ENCODE measurements at regions not wholly inside any gene's neighbourhood (a gene's known extent, or its start where the extent isn't known, plus 50 kb on each side); places are given as distances from the start of the nearest gene placed in this dataset.
A peak's percentile ranks its signal among the peaks of the same experiment; 100 is the strongest.

- Histone ChIP-seq H3K4me1 (no peaks in the 10 kb centered on the region), H3K4me3 (peak overlapping the region; percentile 26 to 43 (median 31)), H3K27me3 (no peaks in the 10 kb centered on the region), H3K9me3 (no peaks in the 10 kb centered on the region), H3K27ac (no peak overlapping the region), H3K36me3 (no peaks in the 10 kb centered on the region)
- DNase-seq (no peak), ATAC-seq (no peak)
- TF ChIP-seq CTCF (IDR thresholded peaks at IDR 0.05) (no peak), POLR2A (IDR thresholded peaks at IDR 0.05) (no peak)
- intact Hi-C loops (cut with DNase I) = no loop called here
- 37% methylated on average over 9 of the region's 18 CpGs for WGBS (ENCODE audit: insufficient coverage, low coverage, low lambda C conversion rate, missing lambda C conversion rate)
These were observed 57.7 kb upstream of the RHOBTB1 start for GRCh38 chr10:61001731-61002122.

- peak; percentile 55 to 78 (median 66) for ATAC-seq
- H3K4me3 ChIP-seq = peak overlapping the region; percentile 26 to 43 (median 31)
- intact Hi-C loops (cut with DNase I) = no loop called here
These were observed 57.1 kb upstream of the RHOBTB1 start for GRCh38 chr10:61000769-61001730.

GRCh38 chr10:60998932-60999331 is 54.9 kb upstream of the RHOBTB1 start:
- Histone ChIP-seq H3K27ac (no peak overlapping the region), H3K4me3 (no peak overlapping the region), H3K27me3 (no peaks in the 10 kb centered on the region), H3K4me1 (no peaks in the 10 kb centered on the region), H3K9me3 (no peaks in the 10 kb centered on the region), H3K36me3 (no peaks in the 10 kb centered on the region)
- 38% methylated on average over 4 of the region's 4 CpGs for WGBS (ENCODE audit: insufficient coverage, low coverage, low lambda C conversion rate, missing lambda C conversion rate)
- intact Hi-C loops (cut with DNase I) = no loop called here
- ATAC-seq (peak in 2 of 4 donors; percentile 48 to 55), DNase-seq (no peak)
- TF ChIP-seq POLR2A (IDR thresholded peaks at IDR 0.05) = no peak

More at GRCh38 chr10:61000769-61001730, 57.1 kb upstream of the RHOBTB1 start:
- DNase-seq = peak in 2 of 3 donors; percentile 25 to 54
- H3K36me3 ChIP-seq = no peaks in the 10 kb centered on the region
- no peaks in the 10 kb centered on the region for H3K4me1 ChIP-seq
- H3K27me3 ChIP-seq = no peaks in the 10 kb centered on the region
- no peak overlapping the region for H3K27ac ChIP-seq
- no peaks in the 10 kb centered on the region for H3K9me3 ChIP-seq
- WGBS (ENCODE audit: insufficient coverage, low coverage, low lambda C conversion rate, missing lambda C conversion rate) = 18% methylated on average over 20 of the region's 78 CpGs
- TF ChIP-seq POLR2A (IDR thresholded peaks at IDR 0.05) (no peak), CTCF (IDR thresholded peaks at IDR 0.05) (no peak)

GRCh38 chr10:60994128-60994527 is 50.1 kb upstream of the RHOBTB1 start:
- no peak for DNase-seq
- TF ChIP-seq CTCF (IDR thresholded peaks at IDR 0.05) (no peak), POLR2A (IDR thresholded peaks at IDR 0.05) (no peak)
- H3K4me1 ChIP-seq = no peaks in the 10 kb centered on the region
- intact Hi-C loops (cut with DNase I) = no loop called here
- no peak overlapping the region for H3K27ac ChIP-seq
- no peak overlapping the region for H3K4me3 ChIP-seq
- H3K36me3 ChIP-seq = no peaks in the 10 kb centered on the region
- no peak for ATAC-seq
- no peaks in the 10 kb centered on the region for H3K27me3 ChIP-seq
- no peaks in the 10 kb centered on the region for H3K9me3 ChIP-seq
- 69% methylated on average over 2 of the region's 2 CpGs for WGBS (ENCODE audit: insufficient coverage, low coverage, low lambda C conversion rate, missing lambda C conversion rate)

All from right lobe of liver (tissue), 6 donors.